GM12878 (cell line): ENCODE measurements at regions not wholly inside any gene's neighbourhood (a gene's known extent, or its start where the extent isn't known, plus 50 kb on each side); places are given as distances from the start of the nearest gene placed in this dataset.

ENCODE experiments used
- ATAC-seq: fragments of 200-7000 bp; cut with Tn5 transposase; 3 replicates; pipeline ENCODE4 v1.9.1; 2020; ENCODE audit warnings: mild to moderate bottlenecking, moderate library complexity
- BruUV-seq: library from RNA; stranded (reverse); fragments of 400-500 nt; replicated peaks from 2 replicates; lab custom pipeline; 2021; lab: Mats Ljungman, UMichigan
- CTCF ChIA-PET: fragments of 300-600 bp; sonication (Branson Sonifier 250); formaldehyde crosslinking; extraction: SDS; loops from one replicate; lab custom pipeline; 2021; ENCODE audit warnings: inconsistent platforms; lab: Yijun Ruan, JAX
- POLR2A ChIA-PET: fragments of 350-600 bp; formaldehyde crosslinking; extraction: SDS; loops from one replicate; lab custom pipeline; 2021; ENCODE audit warnings: inconsistent platforms; lab: Charles Lee
- RAD21 ChIA-PET: fragments of 300-600 bp; sonication (Branson Sonifier 250); formaldehyde crosslinking; loops from one replicate; lab custom pipeline; 2023; ENCODE audit warnings: antibody characterized with exemption; ENCODE audit not compliant: unreplicated experiment; lab: Charles Lee
- SMC1A ChIA-PET: fragments of 300-600 bp; sonication (Branson Sonifier 250); formaldehyde crosslinking; loops from one replicate; lab custom pipeline; 2023; ENCODE audit not compliant: unreplicated experiment, uncharacterized antibody; lab: Charles Lee
- DNase-seq: peaks from one replicate; pipeline ENCODE4 v3.0.0-alpha.2; 2011; ENCODE audit warnings: low read depth, low spot score
- FAIRE-seq: peaks from 3 replicates; lab custom pipeline; 2011; peaks lifted over from hg19 to GRCh38; lab: Jason Lieb, UNC
- H2AFZ ChIP-seq: 2 replicates; pipeline ENCODE4 v1.6.0; 2011; ENCODE audit warnings: low read depth, low read length, control low read depth; ENCODE audit not compliant: control insufficient read depth
- H3K27ac ChIP-seq: 2 replicates; pipeline ENCODE4 v1.5.1; 2011; ENCODE audit warnings: control low read depth; ENCODE audit not compliant: control insufficient read depth, insufficient read depth
- H3K27me3 ChIP-seq, 2 experiments: replicated peaks in 1 of 2; 2 replicates each; pipeline versions ENCODE4 v1.6.0 to v1.6.1; 2011; ENCODE audit warnings: low read length in 1 of 2; ENCODE audit not compliant: control insufficient read depth in 2 of 2, insufficient read depth in 2 of 2
- H3K36me3 ChIP-seq, 2 experiments: 2 replicates each; pipeline ENCODE4 v1.5.1; 2011; ENCODE audit warnings: low read length in 1 of 2; ENCODE audit not compliant: control insufficient read depth in 2 of 2, insufficient read depth in 2 of 2
- H3K4me1 ChIP-seq: 2 replicates; pipeline ENCODE4 v1.6.1; 2011; ENCODE audit warnings: mild to moderate bottlenecking, low read length, moderate library complexity, mixed read lengths; ENCODE audit not compliant: control insufficient read depth, insufficient read depth
- H3K4me2 ChIP-seq: 2 replicates; pipeline ENCODE4 v1.6.0; 2011; ENCODE audit warnings: control low read depth; ENCODE audit not compliant: control insufficient read depth, insufficient read depth
- H3K4me3 ChIP-seq: fragments of 200-600 bp; sonication (generic); 2 replicates; pipeline ENCODE4 v1.5.1; 2016
- H3K79me2 ChIP-seq: 2 replicates; pipeline ENCODE4 v1.6.0; 2011; ENCODE audit warnings: low read length; ENCODE audit not compliant: control insufficient read depth, insufficient read depth
- H3K9ac ChIP-seq: 2 replicates; pipeline ENCODE4 v1.8.0; 2011; ENCODE audit warnings: low read length, control low read depth, mixed read lengths; ENCODE audit not compliant: control insufficient read depth, insufficient read depth
- H3K9me3 ChIP-seq: replicated peaks from 3 replicates; pipeline ENCODE4 v1.5.1; 2011; ENCODE audit warnings: mild to moderate bottlenecking, low read length; ENCODE audit not compliant: control insufficient read depth, insufficient read depth
- H4K20me1 ChIP-seq: 2 replicates; pipeline ENCODE4 v1.6.0; 2011; ENCODE audit not compliant: control insufficient read depth, insufficient read depth
- ASH2L ChIP-seq: fragments of 300-600, 200-600 bp; sonication (generic); IDR thresholded peaks from 2 replicates; pipeline ENCODE4 v1.6.1; 2017; ENCODE audit warnings: low read depth, mild to moderate bottlenecking, borderline replicate concordance
- BACH1 ChIP-seq: fragments of 450-650 bp; IDR thresholded peaks from 2 replicates; pipeline ENCODE4 v1.6.1; 2017; ENCODE audit warnings: mild to moderate bottlenecking, borderline replicate concordance
- CEBPB ChIP-seq, 2 experiments: fragments of 150-350 bp in 1 of 2; IDR thresholded peaks; 2 replicates each; pipeline ENCODE4 v1.6.1; 2012 to 2014; ENCODE audit warnings: low read depth in 2 of 2, low read length in 2 of 2, borderline replicate concordance in 1 of 2, inconsistent platforms in 1 of 2
- CHD1 ChIP-seq: IDR thresholded peaks from 2 replicates; pipeline ENCODE4 v1.6.1; 2012; ENCODE audit warnings: low read depth, low read length, improper control_type of control experiment
- HDGF ChIP-seq: fragments of 450-650 bp; IDR thresholded peaks from 2 replicates; pipeline ENCODE4 v1.6.1; 2016; ENCODE audit warnings: antibody characterized with exemption
- KLF5 ChIP-seq: fragments of 450-650 bp; IDR thresholded peaks from 2 replicates; pipeline ENCODE4 v1.6.1; 2014; ENCODE audit warnings: mild to moderate bottlenecking; ENCODE audit not compliant: partially characterized antibody
- RELA ChIP-seq: fragments of 450-650 bp; IDR thresholded peaks from 2 replicates; pipeline ENCODE4 v1.8.0; 2014; ENCODE audit warnings: borderline replicate concordance; ENCODE audit not compliant: partially characterized antibody
- SMC3 ChIP-seq: IDR thresholded peaks from 2 replicates; pipeline ENCODE4 v1.6.1; 2011; ENCODE audit warnings: low read length, improper control_type of control experiment, borderline replicate concordance
- SUPT20H ChIP-seq: IDR thresholded peaks from 2 replicates; pipeline ENCODE4 v1.6.1; 2011; ENCODE audit warnings: low read depth, mild to moderate bottlenecking, low read length, moderate library complexity, borderline replicate concordance; ENCODE audit not compliant: control insufficient read depth
- ZNF274 ChIP-seq: IDR thresholded peaks from one replicate; pipeline ENCODE4 v1.8.0; 2011; ENCODE audit not compliant: insufficient read length, insufficient read depth
- ZNF622 ChIP-seq: fragments of 450-650 bp; IDR thresholded peaks from 2 replicates; pipeline ENCODE4 v1.6.1; 2017; ENCODE audit warnings: mild to moderate bottlenecking, inconsistent platforms
- WGBS: methylation state at CpG from one replicate; pipeline ENCODE4 v1.1.6; 2016; ENCODE audit warnings: low lambda C conversion rate; ENCODE audit not compliant: insufficient replicate concordance, insufficient coverage; ENCODE audit errors: missing lambda C conversion rate; 5-methylcytosine and 5-hydroxymethylcytosine counted together
- in situ Hi-C: fragments of 300-500 bp; cut with MboI; formaldehyde crosslinking; loops from 9 replicates; pipeline ENCODE4 v1.14.3; 2018; ENCODE audit warnings: mixed read lengths
- intact Hi-C: fragments of 100-400 bp; cut with micrococcal nuclease; formaldehyde crosslinking; loops from one replicate; pipeline ENCODE4 v1.14.2; 2022; ENCODE audit not compliant: unreplicated experiment
- TF ChIP-seq, protein P1 (sequence below): fragments of 450-650 bp; IDR thresholded peaks from 2 replicates; pipeline ENCODE4 v1.6.1; 2014; ENCODE audit warnings: mild to moderate bottlenecking
- TF ChIP-seq, protein P2 (sequence below): IDR thresholded peaks from 2 replicates; pipeline ENCODE4 v1.6.1; 2012; ENCODE audit warnings: low read length, inconsistent platforms
- TF ChIP-seq, protein P3 (sequence below): IDR thresholded peaks from 2 replicates; pipeline ENCODE4 v1.6.1; 2011; ENCODE audit warnings: low read depth, low read length, improper control_type of control experiment, borderline replicate concordance

DNA sequence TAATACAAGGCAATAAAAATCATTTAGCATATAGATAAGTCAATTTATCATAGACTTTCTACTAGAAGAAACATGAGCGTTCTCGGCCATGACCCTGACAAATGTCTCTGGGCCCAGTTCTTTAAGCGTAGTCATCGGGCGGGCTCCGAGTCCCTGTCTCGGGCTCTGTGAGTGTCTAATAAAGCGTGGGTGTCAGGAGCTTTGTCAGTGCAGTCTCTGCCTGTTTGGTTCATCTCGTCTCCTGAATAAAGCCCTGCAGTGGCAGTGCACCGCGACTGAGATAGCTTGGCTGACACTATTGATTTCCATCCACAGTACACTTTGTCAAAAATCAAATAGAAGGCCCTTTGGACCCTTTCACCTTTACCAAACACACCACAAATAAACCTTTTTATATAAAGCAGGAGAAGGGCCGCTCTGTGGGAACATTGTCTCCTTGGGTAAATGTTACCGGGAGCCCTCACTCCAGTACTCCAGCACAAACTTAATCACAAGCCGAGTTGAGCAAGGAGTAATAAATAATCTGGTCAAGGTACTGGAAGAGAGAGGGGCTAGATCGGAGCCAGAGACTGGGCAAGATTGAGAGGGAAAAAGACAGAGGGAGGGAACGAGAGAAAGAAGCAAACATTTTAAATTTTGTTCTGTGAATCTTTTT is 368.2 kb upstream of the TSHZ3 start:
- WGBS: 46% methylated on average over 16 of the region's 16 CpGs
- Histone ChIP-seq H3K36me3 (no peaks in the 10 kb centered on the region), H3K4me1 (no peaks in the 10 kb centered on the region), H3K79me2 (no peaks in the 10 kb centered on the region), H3K4me2 (no peak overlapping the region), H2AFZ (no peak overlapping the region), H3K4me3 (no peak overlapping the region), H4K20me1 (no peaks in the 10 kb centered on the region), H3K9me3 (no peaks in the 10 kb centered on the region; the same call in 2 of the 3 replicates)
- in situ Hi-C loops: no loop called here
- BruUV-seq: no TSS peak
- CTCF ChIA-PET: no interaction called here
- FAIRE-seq (no peak), ATAC-seq (no peak)
- intact Hi-C loops: no loop called here
- TF ChIP-seq CHD1 (no peak), KLF5 (no peak), BACH1 (no peak), RELA (no peak), ZNF622 (no peak), SMC3 (no peak)
- TF ChIP-seq, protein P1, sequence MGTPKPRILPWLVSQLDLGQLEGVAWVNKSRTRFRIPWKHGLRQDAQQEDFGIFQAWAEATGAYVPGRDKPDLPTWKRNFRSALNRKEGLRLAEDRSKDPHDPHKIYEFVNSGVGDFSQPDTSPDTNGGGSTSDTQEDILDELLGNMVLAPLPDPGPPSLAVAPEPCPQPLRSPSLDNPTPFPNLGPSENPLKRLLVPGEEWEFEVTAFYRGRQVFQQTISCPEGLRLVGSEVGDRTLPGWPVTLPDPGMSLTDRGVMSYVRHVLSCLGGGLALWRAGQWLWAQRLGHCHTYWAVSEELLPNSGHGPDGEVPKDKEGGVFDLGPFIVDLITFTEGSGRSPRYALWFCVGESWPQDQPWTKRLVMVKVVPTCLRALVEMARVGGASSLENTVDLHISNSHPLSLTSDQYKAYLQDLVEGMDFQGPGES: no peak
- TF ChIP-seq, all 136 proteins: peak for 0
- H3K27ac ChIP-seq: no peak overlapping the region
- no peaks in the 10 kb centered on the region for H3K27me3 ChIP-seq
- SMC1A ChIA-PET: no interaction called here
- POLR2A ChIA-PET: no interaction called here
- no peak overlapping the region for H3K9ac ChIP-seq
- no peak for DNase-seq
- RAD21 ChIA-PET: no interaction called here

DNA sequence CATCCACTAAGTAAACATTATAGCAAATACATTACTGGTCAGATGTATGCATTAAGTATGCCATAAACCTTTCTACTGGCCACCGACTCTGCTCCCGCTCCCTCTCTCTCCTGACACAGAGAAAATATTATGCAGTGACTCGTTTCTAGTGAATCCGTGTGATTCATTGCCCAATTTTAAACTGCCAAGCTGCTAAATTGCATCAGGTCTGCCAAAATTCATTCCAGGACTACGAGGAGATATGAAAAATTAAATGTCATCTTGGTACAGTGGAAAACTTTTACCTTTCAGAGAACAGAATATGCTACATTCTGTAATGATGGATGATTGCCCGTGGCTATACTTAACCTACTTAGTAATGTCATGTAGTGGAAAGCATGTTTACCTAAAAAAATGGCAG is 368.8 kb upstream of the TSHZ3 start:
- RAD21 ChIA-PET: no interaction called here
- WGBS: 31% methylated on average over 6 of the region's 6 CpGs
- ATAC-seq: no peak
- CTCF ChIA-PET: no interaction called here
- SMC1A ChIA-PET: no interaction called here
- no TSS peak for BruUV-seq
- POLR2A ChIA-PET: no interaction called here
- intact Hi-C loops: no loop called here
- Histone ChIP-seq H3K27ac (no peak overlapping the region), H2AFZ (no peak overlapping the region), H3K79me2 (no peaks in the 10 kb centered on the region), H4K20me1 (no peaks in the 10 kb centered on the region), H3K4me3 (no peak overlapping the region), H3K4me2 (no peak overlapping the region), H3K9ac (no peak overlapping the region), H3K27me3 (no peaks in the 10 kb centered on the region), H3K9me3 (no peaks in the 10 kb centered on the region; the same call in 2 of the 3 replicates), H3K4me1 (no peaks in the 10 kb centered on the region), H3K36me3 (no peaks in the 10 kb centered on the region)
- TF ChIP-seq CEBPB (IDR thresholded peaks at IDR 0.05; ENCODE audit: borderline replicate concordance in 1 of 2, low read depth in 2 of 2, low read length in 2 of 2): no peak
- TF ChIP-seq, protein P2, sequence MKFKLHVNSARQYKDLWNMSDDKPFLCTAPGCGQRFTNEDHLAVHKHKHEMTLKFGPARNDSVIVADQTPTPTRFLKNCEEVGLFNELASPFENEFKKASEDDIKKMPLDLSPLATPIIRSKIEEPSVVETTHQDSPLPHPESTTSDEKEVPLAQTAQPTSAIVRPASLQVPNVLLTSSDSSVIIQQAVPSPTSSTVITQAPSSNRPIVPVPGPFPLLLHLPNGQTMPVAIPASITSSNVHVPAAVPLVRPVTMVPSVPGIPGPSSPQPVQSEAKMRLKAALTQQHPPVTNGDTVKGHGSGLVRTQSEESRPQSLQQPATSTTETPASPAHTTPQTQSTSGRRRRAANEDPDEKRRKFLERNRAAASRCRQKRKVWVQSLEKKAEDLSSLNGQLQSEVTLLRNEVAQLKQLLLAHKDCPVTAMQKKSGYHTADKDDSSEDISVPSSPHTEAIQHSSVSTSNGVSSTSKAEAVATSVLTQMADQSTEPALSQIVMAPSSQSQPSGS: no peak
- no peak for TF ChIP-seq SUPT20H
- no peak for TF ChIP-seq ZNF274
- TF ChIP-seq HDGF: no peak
- no peak for TF ChIP-seq ASH2L
- TF ChIP-seq, protein P3, sequence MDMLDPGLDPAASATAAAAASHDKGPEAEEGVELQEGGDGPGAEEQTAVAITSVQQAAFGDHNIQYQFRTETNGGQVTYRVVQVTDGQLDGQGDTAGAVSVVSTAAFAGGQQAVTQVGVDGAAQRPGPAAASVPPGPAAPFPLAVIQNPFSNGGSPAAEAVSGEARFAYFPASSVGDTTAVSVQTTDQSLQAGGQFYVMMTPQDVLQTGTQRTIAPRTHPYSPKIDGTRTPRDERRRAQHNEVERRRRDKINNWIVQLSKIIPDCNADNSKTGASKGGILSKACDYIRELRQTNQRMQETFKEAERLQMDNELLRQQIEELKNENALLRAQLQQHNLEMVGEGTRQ: no peak
- in situ Hi-C loops: no loop called here
- no peak for FAIRE-seq
- no peak for DNase-seq
